Activated CD4-positive, alpha-beta T cell treated with anti-CD3 and anti-CD28 coated beads, Interleukin-2, amount 10 ng/mL, durations not matched to agents 7 days and 5 days (primary cell): ENCODE measurements at regions not wholly inside any gene's neighbourhood (a gene's known extent, or its start where the extent isn't known, plus 50 kb on each side); places are given as distances from the start of the nearest gene placed in this dataset.
"Not testable (repeated sequence)": the region's sequence is repeated elsewhere in the genome, so short reads cannot be mapped to it uniquely, and the experiment has no call there.

Experiments
- CTCF ChIA-PET: fragments of 350-600 bp; sonication (Branson Sonifier 250); formaldehyde crosslinking; loops from one replicate; lab custom pipeline; 2021; ENCODE audit warnings: antibody characterized with exemption; lab: Charles Lee
- POLR2A ChIA-PET: fragments of 350-600 bp; sonication (Branson Sonifier 250); formaldehyde crosslinking; loops from one replicate; lab custom pipeline; 2021; ENCODE audit warnings: antibody characterized with exemption; lab: Charles Lee
- DNase-seq: peaks from one replicate; pipeline ENCODE4 v3.0.0-alpha.2; 2020
- H3K27ac Mint-ChIP-seq: one replicate; pipeline ENCODE4 v1.8.0; 2021; ENCODE audit warnings: mild to moderate bottlenecking, moderate library complexity, mixed read lengths
- H3K27me3 Mint-ChIP-seq: one replicate; pipeline ENCODE4 v1.8.0; 2021; ENCODE audit warnings: mixed read lengths
- H3K36me3 Mint-ChIP-seq: one replicate; pipeline ENCODE4 v1.8.0; 2021; ENCODE audit warnings: low read depth, mixed read lengths
- H3K4me1 Mint-ChIP-seq: one replicate; pipeline ENCODE4 v1.8.0; 2021; ENCODE audit warnings: mixed read lengths
- H3K4me3 Mint-ChIP-seq: one replicate; pipeline ENCODE4 v1.8.0; 2021; ENCODE audit warnings: mild to moderate bottlenecking, moderate library complexity, mixed read lengths
- H3K9me3 Mint-ChIP-seq: one replicate; pipeline ENCODE4 v1.8.0; 2021; ENCODE audit warnings: mixed read lengths

DNA sequence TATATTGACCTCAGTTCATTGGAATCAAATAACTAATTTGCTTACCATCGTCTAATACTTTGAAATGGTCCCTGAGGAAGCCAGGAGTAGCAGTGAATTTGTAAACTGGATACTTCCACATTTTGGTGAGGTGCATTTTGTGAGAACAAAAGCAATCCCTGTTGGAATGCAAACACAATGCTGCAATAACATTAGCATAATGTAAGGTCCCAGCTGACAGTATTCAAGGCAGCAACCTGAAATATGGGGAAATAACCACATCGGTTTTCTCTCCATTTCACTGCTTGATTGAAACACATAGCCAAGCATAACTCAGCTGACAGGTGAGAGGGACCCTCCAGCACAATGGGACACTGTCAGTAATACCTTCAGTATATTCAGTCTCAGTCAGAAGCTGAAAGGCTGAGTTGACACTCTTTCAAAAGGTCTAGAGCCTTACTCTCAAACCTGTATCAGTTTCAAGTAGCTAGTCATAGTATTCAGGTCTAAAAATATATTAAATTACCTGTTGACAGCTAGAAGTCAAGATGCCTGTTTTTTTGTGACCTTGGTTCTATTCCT lies 1311.9 kb upstream of the NRXN1 start:
- CTCF ChIA-PET: no interaction called here
- H3K4me3 Mint-ChIP-seq: no peak overlapping the region

DNA sequence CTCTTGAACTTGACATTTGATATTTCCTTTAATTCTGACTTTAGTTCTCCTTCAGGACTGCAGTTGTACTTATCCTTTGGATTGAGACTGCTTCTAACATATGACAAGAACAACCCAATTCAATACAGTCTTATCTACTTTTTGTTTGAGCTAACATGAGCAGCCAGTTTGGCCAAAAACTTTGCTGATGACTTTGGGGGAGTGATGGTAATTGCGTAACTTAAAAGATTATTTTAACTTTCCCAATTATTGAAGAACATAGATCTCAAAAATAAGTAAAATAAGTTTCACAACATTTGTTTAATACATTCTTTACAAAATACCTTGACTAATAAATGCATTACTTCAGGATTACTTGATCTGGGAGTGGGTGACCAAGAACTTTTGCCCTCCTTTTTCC lies 1311.1 kb upstream of the NRXN1 start:
- no peak overlapping the region for H3K27ac Mint-ChIP-seq
- no peak for DNase-seq
- no peaks in the 10 kb centered on the region for H3K36me3 Mint-ChIP-seq
- ChIA-PET POLR2A (no interaction called here), CTCF (no interaction called here)
- no peaks in the 10 kb centered on the region for H3K4me1 Mint-ChIP-seq
- no peak overlapping the region for H3K4me3 Mint-ChIP-seq
- H3K27me3 Mint-ChIP-seq: no peaks in the 10 kb centered on the region
- peaks cover 7% of the 10 kb centered on the region for H3K9me3 Mint-ChIP-seq

More for the DNA sequence above, 1311.9 kb upstream of the NRXN1 start:
- Mint-ChIP-seq H3K36me3 (no peaks in the 10 kb centered on the region), H3K4me1 (no peaks in the 10 kb centered on the region), H3K27ac (no peak overlapping the region), H3K9me3 (peaks cover 3% of the 10 kb centered on the region), H3K27me3 (no peaks in the 10 kb centered on the region)
- POLR2A ChIA-PET: no interaction called here
- no peak for DNase-seq

DNA sequence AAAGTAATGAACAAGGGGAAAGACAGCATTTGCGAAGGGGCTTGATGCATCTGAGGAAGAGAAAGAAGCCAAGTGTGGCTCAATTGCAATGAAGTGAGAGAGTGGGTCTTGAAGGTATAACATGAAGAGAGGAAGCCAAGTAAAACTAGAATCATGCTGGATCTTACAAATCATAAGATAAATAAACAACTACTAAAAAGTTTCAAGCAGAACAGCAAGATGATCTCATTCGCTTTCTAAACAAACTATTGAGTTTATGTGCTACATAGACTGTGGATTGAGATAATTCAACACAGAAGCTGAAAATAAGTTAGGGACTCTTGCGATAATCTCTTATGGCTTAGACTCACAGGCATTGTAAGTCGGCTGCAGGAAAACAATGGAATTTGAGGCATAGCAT lies 1310.5 kb upstream of the NRXN1 start:
- no peaks in the 10 kb centered on the region for H3K4me1 Mint-ChIP-seq
- H3K27me3 Mint-ChIP-seq: no peaks in the 10 kb centered on the region
- ChIA-PET CTCF (no interaction called here), POLR2A (no interaction called here)
- H3K36me3 Mint-ChIP-seq: no peaks in the 10 kb centered on the region
- DNase-seq: no peak
- H3K9me3 Mint-ChIP-seq: peaks cover 7% of the 10 kb centered on the region
- no peak overlapping the region for H3K27ac Mint-ChIP-seq
- H3K4me3 Mint-ChIP-seq: no peak overlapping the region

GRCh38 chr2:52341732-52342131 lies 1309.8 kb upstream of the NRXN1 start:
- ChIA-PET POLR2A (no interaction called here), CTCF (no interaction called here)
- DNase-seq: no peak
- no peaks in the 10 kb centered on the region for H3K36me3 Mint-ChIP-seq
- H3K9me3 Mint-ChIP-seq: peaks cover 7% of the 10 kb centered on the region
- H3K4me1 Mint-ChIP-seq: no peaks in the 10 kb centered on the region
- no peaks in the 10 kb centered on the region for H3K27me3 Mint-ChIP-seq
- no peak overlapping the region for H3K27ac Mint-ChIP-seq
- no peak overlapping the region for H3K4me3 Mint-ChIP-seq

DNA sequence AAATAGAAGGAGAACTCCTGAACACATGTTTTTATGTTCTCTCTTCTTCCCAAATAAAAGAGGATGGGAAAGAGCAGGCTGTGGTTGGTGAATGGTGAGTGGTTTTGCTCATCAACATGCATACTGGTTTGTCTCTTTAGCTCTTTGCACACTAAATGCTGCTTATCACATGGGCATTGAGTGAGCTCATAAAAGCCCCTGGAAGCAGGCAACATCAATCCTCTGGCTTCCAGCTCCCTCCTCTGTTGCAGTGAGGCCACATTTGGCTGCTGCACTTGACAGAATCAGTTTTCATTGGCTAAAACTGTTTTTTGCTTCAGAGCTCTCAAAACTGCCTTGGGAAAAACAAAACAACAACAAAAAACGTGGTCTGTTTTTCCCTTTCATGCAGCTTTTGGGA lies 1308.2 kb upstream of the NRXN1 start:
- Mint-ChIP-seq H3K36me3 (no peaks in the 10 kb centered on the region), H3K9me3 (peaks cover 8% of the 10 kb centered on the region), H3K27ac (no peak overlapping the region), H3K27me3 (no peaks in the 10 kb centered on the region), H3K4me3 (no peak overlapping the region), H3K4me1 (no peaks in the 10 kb centered on the region)
- DNase-seq: no peak
- ChIA-PET CTCF (no interaction called here), POLR2A (no interaction called here)

DNA sequence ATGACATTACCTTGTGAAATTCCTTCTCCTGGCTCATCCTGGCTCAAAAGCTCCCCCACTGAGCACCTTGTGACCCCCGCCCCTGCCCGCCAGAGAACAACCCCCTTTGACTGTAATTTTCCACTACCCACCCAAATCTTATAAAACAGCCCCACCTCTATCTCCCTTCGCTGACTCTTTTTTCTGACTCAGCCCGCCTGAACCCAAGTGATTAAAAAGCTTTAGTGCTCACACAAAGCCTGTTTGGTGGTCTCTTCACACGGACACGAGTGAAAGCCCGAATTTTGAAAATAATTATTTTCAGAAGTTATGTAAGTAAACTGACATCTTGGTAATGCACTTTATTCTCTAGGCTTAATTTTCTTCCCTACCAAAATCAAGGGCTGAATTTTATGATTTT lies 1305.9 kb upstream of the NRXN1 start:
- DNase-seq, POLR2A ChIA-PET, H3K4me3 Mint-ChIP-seq, H3K36me3 Mint-ChIP-seq, H3K9me3 Mint-ChIP-seq, H3K4me1 Mint-ChIP-seq, H3K27ac Mint-ChIP-seq, CTCF ChIA-PET, H3K27me3 Mint-ChIP-seq: not testable (repeated sequence)

- Mint-ChIP-seq H3K27me3 (no peaks in the 10 kb centered on the region), H3K4me1 (no peaks in the 10 kb centered on the region), H3K27ac (no peak overlapping the region), H3K9me3 (peaks cover 7% of the 10 kb centered on the region), H3K4me3 (no peak overlapping the region), H3K36me3 (no peaks in the 10 kb centered on the region)
- CTCF ChIA-PET: no interaction called here
- POLR2A ChIA-PET: no interaction called here
- no peak for DNase-seq
These were observed 1305.0 kb upstream of the NRXN1 start for GRCh38 chr2:52336951-52337350.

- ChIA-PET CTCF (no interaction called here), POLR2A (no interaction called here)
- H3K4me1 Mint-ChIP-seq: no peaks in the 10 kb centered on the region
- H3K27ac Mint-ChIP-seq: no peak overlapping the region
- H3K9me3 Mint-ChIP-seq: peaks cover 7% of the 10 kb centered on the region
- H3K4me3 Mint-ChIP-seq: no peak overlapping the region
- H3K27me3 Mint-ChIP-seq: no peaks in the 10 kb centered on the region
- H3K36me3 Mint-ChIP-seq: no peaks in the 10 kb centered on the region
- no peak for DNase-seq
These were observed 1303.8 kb upstream of the NRXN1 start for GRCh38 chr2:52335727-52336126.

DNA sequence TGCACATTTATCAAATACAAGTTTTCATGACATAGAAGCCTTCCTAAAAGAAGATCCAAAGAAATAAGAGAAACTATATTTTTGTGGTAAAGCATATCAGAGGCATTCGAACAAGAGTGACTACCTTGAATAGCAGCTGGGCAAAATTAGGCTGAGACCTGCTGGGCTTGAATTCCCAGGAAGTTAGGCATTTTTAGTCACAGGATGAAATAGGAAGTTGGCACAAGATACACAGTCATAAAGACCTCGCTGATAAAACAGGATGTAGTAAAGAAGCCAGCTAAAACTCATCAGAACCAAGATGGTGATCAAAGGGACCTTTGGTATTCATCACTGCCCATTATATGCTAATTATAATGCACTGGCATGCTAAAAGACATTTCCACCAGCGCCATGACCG lies 1302.3 kb upstream of the NRXN1 start:
- no peak overlapping the region for H3K27ac Mint-ChIP-seq
- no peaks in the 10 kb centered on the region for H3K4me1 Mint-ChIP-seq
- H3K27me3 Mint-ChIP-seq: no peaks in the 10 kb centered on the region
- ChIA-PET POLR2A (no interaction called here), CTCF (no interaction called here)
- no peaks in the 10 kb centered on the region for H3K36me3 Mint-ChIP-seq
- no peak overlapping the region for H3K4me3 Mint-ChIP-seq
- DNase-seq: no peak
- H3K9me3 Mint-ChIP-seq: peaks cover 10% of the 10 kb centered on the region

DNA sequence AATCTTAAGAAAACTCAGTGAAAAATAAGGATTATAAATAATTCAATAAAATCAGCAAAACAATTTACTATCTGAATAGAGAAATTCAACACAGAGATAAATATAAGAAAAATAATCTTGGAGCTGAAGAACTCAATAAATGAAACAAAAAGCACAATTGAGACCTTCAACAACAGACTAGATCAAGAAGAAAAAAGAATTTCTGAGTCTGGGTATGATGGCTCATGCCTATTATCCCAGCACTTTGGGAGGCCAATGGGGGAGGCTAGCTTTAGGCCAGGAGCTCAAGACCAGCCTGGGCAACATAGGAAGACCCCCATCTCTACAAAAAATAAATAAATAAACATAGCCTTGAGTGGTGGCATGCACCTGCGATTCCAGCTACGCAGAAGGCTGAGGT lies 1295.7 kb upstream of the NRXN1 start:
- H3K27ac Mint-ChIP-seq: no peak overlapping the region
- H3K4me1 Mint-ChIP-seq: no peaks in the 10 kb centered on the region
- peaks cover 17% of the 10 kb centered on the region for H3K9me3 Mint-ChIP-seq
- DNase-seq: no peak
- no peaks in the 10 kb centered on the region for H3K36me3 Mint-ChIP-seq
- ChIA-PET POLR2A (no interaction called here), CTCF (no interaction called here)
- no peaks in the 10 kb centered on the region for H3K27me3 Mint-ChIP-seq
- H3K4me3 Mint-ChIP-seq: no peak overlapping the region

DNA sequence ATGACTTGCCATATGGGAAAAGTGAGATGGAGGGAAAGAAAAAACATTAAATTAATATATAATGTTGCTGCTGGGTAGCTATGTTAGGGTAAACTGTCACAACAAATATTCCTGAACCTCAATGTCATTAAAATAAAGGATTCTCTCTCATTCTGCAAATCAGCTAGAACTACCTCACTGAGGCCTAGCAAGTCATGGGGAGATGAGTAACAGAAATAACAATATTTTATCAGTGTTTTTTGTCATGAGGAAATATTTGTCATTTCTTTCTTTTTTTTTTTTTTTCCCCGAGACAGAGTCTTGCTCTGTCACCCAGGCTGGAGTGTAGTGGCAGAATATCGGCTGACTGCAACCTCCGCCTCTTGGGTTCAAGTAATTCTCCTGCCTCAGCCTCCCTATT lies 1282.3 kb upstream of the NRXN1 start:
- no peak for DNase-seq
- POLR2A ChIA-PET: no interaction called here
- Mint-ChIP-seq H3K27ac (no peak overlapping the region), H3K27me3 (no peaks in the 10 kb centered on the region), H3K4me1 (no peaks in the 10 kb centered on the region), H3K36me3 (no peaks in the 10 kb centered on the region), H3K9me3 (no peaks in the 10 kb centered on the region), H3K4me3 (no peak overlapping the region)
- CTCF ChIA-PET: no interaction called here

GRCh38 chr2:52312486-52312885 lies 1280.6 kb upstream of the NRXN1 start:
- ChIA-PET CTCF (no interaction called here), POLR2A (no interaction called here)
- DNase-seq: no peak
- Mint-ChIP-seq H3K27me3 (no peaks in the 10 kb centered on the region), H3K27ac (no peak overlapping the region), H3K9me3 (no peaks in the 10 kb centered on the region), H3K4me1 (no peaks in the 10 kb centered on the region), H3K36me3 (no peaks in the 10 kb centered on the region), H3K4me3 (no peak overlapping the region)

DNA sequence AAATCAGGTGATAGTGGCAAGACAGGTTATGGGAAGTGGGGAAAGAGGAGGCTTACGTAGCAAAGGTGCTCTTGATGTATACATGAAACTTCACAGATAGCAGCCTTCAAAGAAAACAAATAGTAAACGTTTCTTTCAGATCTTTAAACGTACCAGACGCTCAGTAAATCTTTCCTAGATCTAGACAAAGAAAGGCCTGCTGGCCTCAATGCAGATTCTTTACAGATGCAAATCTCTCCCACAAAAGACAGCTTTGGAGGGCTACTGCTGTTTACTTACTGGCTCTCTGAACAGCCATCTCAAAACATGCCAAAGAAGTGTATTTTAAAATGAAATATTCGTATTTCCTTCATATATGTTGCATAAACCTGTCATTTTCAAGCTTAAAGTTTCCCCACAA lies 1279.9 kb upstream of the NRXN1 start:
- Mint-ChIP-seq H3K27ac (no peak overlapping the region), H3K9me3 (no peaks in the 10 kb centered on the region), H3K36me3 (no peaks in the 10 kb centered on the region), H3K27me3 (no peaks in the 10 kb centered on the region), H3K4me3 (no peak overlapping the region), H3K4me1 (no peaks in the 10 kb centered on the region)
- POLR2A ChIA-PET: no interaction called here
- CTCF ChIA-PET: no interaction called here
- no peak for DNase-seq

- ChIA-PET CTCF (no interaction called here), POLR2A (no interaction called here)
- H3K27me3 Mint-ChIP-seq: no peaks in the 10 kb centered on the region
- H3K4me3 Mint-ChIP-seq: no peak overlapping the region
- H3K4me1 Mint-ChIP-seq: no peaks in the 10 kb centered on the region
- peaks cover 9% of the 10 kb centered on the region for H3K9me3 Mint-ChIP-seq
- no peak for DNase-seq
- no peak overlapping the region for H3K27ac Mint-ChIP-seq
- H3K36me3 Mint-ChIP-seq: no peaks in the 10 kb centered on the region
These were observed 1276.2 kb upstream of the NRXN1 start for GRCh38 chr2:52308156-52308555.
